K562 (cell line): ENCODE measurements at regions not wholly inside any gene's neighbourhood (a gene's known extent, or its start where the extent isn't known, plus 50 kb on each side); places are given as distances from the start of the nearest gene placed in this dataset.

Experiments used
- ATAC-seq: fragments of 200-7000 bp; cut with Tn5 transposase; 3 replicates; pipeline ENCODE4 v1.9.1; 2020; ENCODE audit warnings: moderate library complexity
- BruUV-seq: library from RNA; stranded (reverse); fragments of 400-500 nt; replicated peaks from 2 replicates; lab custom pipeline; 2021; lab: Mats Ljungman, UMichigan
- CTCF ChIA-PET: fragments of 300-600 bp; formaldehyde crosslinking; extraction: SDS; loops from one replicate; lab custom pipeline; 2021; ENCODE audit warnings: low intra/inter-chr PET ratio; lab: Yijun Ruan, JAX
- POLR2A ChIA-PET: fragments of 300-600, 350-650 bp; sonication (Branson Sonifier 250); formaldehyde crosslinking; extraction: SDS; loops from one replicate; lab custom pipeline; 2021; ENCODE audit warnings: antibody characterized with exemption, inconsistent platforms; lab: Yijun Ruan, JAX
- DNase-seq, 4 experiments: peaks; one replicate each; pipeline versions ENCODE4 v3.0.0 to v3.0.0-alpha.2; 2011 to 2018; ENCODE audit warnings: low spot score in 3 of 4, mixed read lengths in 3 of 4; ENCODE audit errors: extremely low read depth in 1 of 4
- FAIRE-seq: peaks from 2 replicates; lab custom pipeline; 2011; peaks lifted over from hg19 to GRCh38; lab: Jason Lieb, UNC
- H2AFZ ChIP-seq: 2 replicates; pipeline ENCODE4 v1.6.0; 2011; ENCODE audit warnings: low read depth, low read length, control low read depth, inconsistent platforms
- H3K27ac ChIP-seq: fragments of 200-600 bp; 3 replicates; pipeline ENCODE4 v1.8.0; 2011; ENCODE audit warnings: low read depth, mild to moderate bottlenecking, control low read depth, inconsistent platforms, low read length, moderate library complexity, mixed read lengths; ENCODE audit errors: extremely low read depth
- H3K27me3 ChIP-seq, 2 experiments: fragments of 300-600 bp in 1 of 2; 2 replicates in 1 of 2; 3 replicates in 1 of 2; pipeline versions ENCODE4 v1.6.0 to v1.8.0; 2011; ENCODE audit warnings: inconsistent platforms in 2 of 2, low read length in 2 of 2, mild to moderate bottlenecking in 1 of 2, mixed read lengths in 1 of 2, moderate library complexity in 1 of 2; ENCODE audit not compliant: control insufficient read depth in 2 of 2, insufficient read depth in 2 of 2
- H3K36me3 ChIP-seq: fragments of 300-600 bp; 3 replicates; pipeline ENCODE4 v1.8.0; 2011; ENCODE audit warnings: mild to moderate bottlenecking, low read length, inconsistent platforms; ENCODE audit not compliant: control insufficient read depth, insufficient read depth
- H3K4me1 ChIP-seq, 2 experiments: fragments of 200-600 bp in 1 of 2; replicated peaks in 1 of 2; 2 replicates in 1 of 2; 3 replicates in 1 of 2; pipeline versions ENCODE4 v1.5.1 to v1.8.0; 2011; ENCODE audit warnings: inconsistent platforms in 2 of 2, low read length in 2 of 2, mild to moderate bottlenecking in 1 of 2, mixed read lengths in 1 of 2, moderate library complexity in 1 of 2; ENCODE audit not compliant: control insufficient read depth in 2 of 2, insufficient read depth in 2 of 2
- H3K4me2 ChIP-seq: 2 replicates; pipeline ENCODE4 v1.6.1; 2011; ENCODE audit warnings: low read length, control low read depth, inconsistent platforms, mixed read lengths; ENCODE audit not compliant: insufficient read depth
- H3K4me3 ChIP-seq: fragments of 200-600 bp; sonication (generic), shearing (Covaris generic); 2 replicates; pipeline ENCODE4 v1.5.1; 2016; ENCODE audit warnings: control low read depth, inconsistent platforms
- H3K79me2 ChIP-seq: fragments of 200-600 bp; 3 replicates; pipeline ENCODE4 v1.8.0; 2011; ENCODE audit warnings: low read length, inconsistent platforms; ENCODE audit not compliant: control insufficient read depth, insufficient read depth
- H3K9ac ChIP-seq, 2 experiments: 2 replicates each; pipeline versions ENCODE4 v1.6.0 to v1.6.1; 2011; ENCODE audit warnings: low read depth in 2 of 2, low read length in 2 of 2, control low read depth in 1 of 2, inconsistent platforms in 1 of 2, mild to moderate bottlenecking in 1 of 2, mixed read lengths in 1 of 2; ENCODE audit not compliant: insufficient read depth in 1 of 2
- H3K9me1 ChIP-seq: one replicate; pipeline ENCODE4 v1.6.0; 2011; ENCODE audit warnings: inconsistent platforms, mild to moderate bottlenecking, low read length, moderate library complexity; ENCODE audit not compliant: control insufficient read depth, insufficient read depth
- H3K9me3 ChIP-seq: replicated peaks from 2 replicates; pipeline ENCODE4 v1.5.1; 2011; ENCODE audit warnings: low read depth, low read length, inconsistent platforms; ENCODE audit not compliant: control insufficient read depth, insufficient read depth
- H4K20me1 ChIP-seq: replicated peaks from 2 replicates; pipeline ENCODE4 v1.6.1; 2011; ENCODE audit warnings: low read length, inconsistent platforms, mixed read lengths; ENCODE audit not compliant: control insufficient read depth, insufficient read depth
- CBX2 ChIP-seq: fragments of 200-600 bp; sonication (generic); IDR thresholded peaks from one replicate; pipeline ENCODE4 v1.6.1; 2012; ENCODE audit warnings: mild to moderate bottlenecking, low read length, inconsistent platforms; ENCODE audit not compliant: insufficient read depth, poor library complexity, severe bottlenecking
- CEBPB ChIP-seq: fragments of 450-650 bp; IDR thresholded peaks from 2 replicates; pipeline ENCODE4 v1.6.1; 2016; ENCODE audit warnings: missing genetic modification characterization, missing compliant biosample characterization
- CREB1 ChIP-seq, 2 experiments: sonication (generic) in 1 of 2; formaldehyde crosslinking in 1 of 2; IDR thresholded peaks; 2 replicates each; pipeline versions ENCODE4 v1.6.1 to v1.8.0; 2012 to 2022; ENCODE audit warnings: inconsistent platforms in 1 of 2, mild to moderate bottlenecking in 1 of 2, missing genetic modification reagents in 1 of 2, moderate library complexity in 1 of 2
- FOXK2 ChIP-seq, 2 experiments: fragments of 450-650 bp; IDR thresholded peaks in 1 of 2; conservative IDR thresholded peaks in 1 of 2; 2 replicates each; pipeline ENCODE4 v1.6.1; 2016; ENCODE audit warnings: low read depth in 2 of 2, mild to moderate bottlenecking in 1 of 2
- HDAC8 ChIP-seq: fragments of 450-650 bp; IDR thresholded peaks from 2 replicates; pipeline ENCODE4 v1.6.1; 2016; ENCODE audit warnings: mild to moderate bottlenecking, missing genetic modification characterization, moderate library complexity, missing compliant biosample characterization
- ILK ChIP-seq: fragments of 450-650 bp; IDR thresholded peaks from 2 replicates; pipeline ENCODE4 v1.6.1; 2016; ENCODE audit warnings: missing genetic modification characterization, low read depth, mild to moderate bottlenecking, missing compliant biosample characterization, moderate library complexity, borderline replicate concordance
- MIER1 ChIP-seq: fragments of 450-650 bp; IDR thresholded peaks from 2 replicates; pipeline ENCODE4 v1.6.1; 2016; ENCODE audit warnings: antibody characterized with exemption, mild to moderate bottlenecking, low read depth
- PYGO2 ChIP-seq: fragments of 450-650 bp; IDR thresholded peaks from 2 replicates; pipeline ENCODE4 v1.6.1; 2016; ENCODE audit warnings: mild to moderate bottlenecking, missing genetic modification characterization, moderate library complexity, missing compliant biosample characterization
- SNIP1 ChIP-seq: fragments of 450-650 bp; IDR thresholded peaks from 2 replicates; pipeline ENCODE4 v1.7.1; 2017; ENCODE audit warnings: low read depth, mild to moderate bottlenecking
- WGBS: fragments of 100-300 bp; shearing (Covaris generic); methylation state at CpG from one replicate; pipeline ENCODE4 v1.1.6; 2016; ENCODE audit warnings: low coverage, mixed read lengths; ENCODE audit not compliant: insufficient coverage; ENCODE audit errors: missing lambda C conversion rate; 5-methylcytosine and 5-hydroxymethylcytosine counted together
- in situ Hi-C: fragments of 300-500 bp; cut with MboI; formaldehyde crosslinking; loops from 4 replicates; pipeline ENCODE4 v1.15.0; 2018; ENCODE audit warnings: inconsistent platforms, mixed read lengths
- intact Hi-C: fragments of 100-400 bp; cut with micrococcal nuclease; formaldehyde crosslinking; loops from 2 replicates; pipeline ENCODE4 v1.14.2; 2022
- TF ChIP-seq, protein P1 (sequence below): fragments of 450-650 bp; formaldehyde crosslinking; IDR thresholded peaks from 2 replicates; pipeline ENCODE4 v1.4.0; 2022; ENCODE audit warnings: mild to moderate bottlenecking, moderate library complexity
- TF ChIP-seq, protein P2 (sequence below), 2 experiments: IDR thresholded peaks; 2 replicates each; pipeline ENCODE4 v1.6.1; 2011; ENCODE audit warnings: borderline replicate concordance in 1 of 2, control low read depth in 1 of 2, low read depth in 1 of 2, low read length in 1 of 2, mild to moderate bottlenecking in 1 of 2, mixed read lengths in 1 of 2, moderate library complexity in 1 of 2; ENCODE audit not compliant: insufficient read depth in 1 of 2, insufficient read length in 1 of 2, poor library complexity in 1 of 2, severe bottlenecking in 1 of 2; ENCODE audit errors: extremely low read depth in 1 of 2

DNA sequence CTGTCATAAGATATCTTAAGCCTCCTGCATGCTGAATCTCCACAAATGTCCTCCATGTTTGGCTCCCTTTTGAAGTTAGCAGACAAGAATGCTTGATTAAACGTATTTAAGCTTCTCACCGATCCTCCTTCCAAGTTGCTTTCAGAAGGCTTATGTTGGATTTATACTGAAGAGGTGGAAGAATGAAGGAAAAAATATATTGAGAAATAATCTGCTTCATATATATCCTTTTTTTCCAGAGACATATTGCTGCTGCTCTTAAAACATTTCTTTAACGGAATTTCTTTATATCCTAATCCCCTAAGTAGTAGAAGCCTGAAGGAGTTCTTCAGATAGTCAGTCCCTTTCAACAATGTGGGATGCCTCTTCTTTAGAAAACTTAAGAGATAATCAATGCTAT is 329.0 kb upstream of the MARCKS start:
- H4K20me1 ChIP-seq, result no peaks in the 10 kb centered on the region
- intact Hi-C loops (no loop called here), in situ Hi-C loops (no loop called here)
- FAIRE-seq (no peak), ATAC-seq (no peak), DNase-seq (no peak)
- H3K4me3 ChIP-seq, result no peak overlapping the region
- no peaks in the 10 kb centered on the region for H3K27me3 ChIP-seq
- no TSS peak for BruUV-seq
- no peaks in the 10 kb centered on the region for H3K79me2 ChIP-seq
- WGBS, result 0% methylated on average over 3 of the region's 3 CpGs
- POLR2A ChIA-PET, result no interaction called here
- H3K36me3 ChIP-seq, result no peaks in the 10 kb centered on the region
- H3K9me3 ChIP-seq, result no peaks in the 10 kb centered on the region
- no peak overlapping the region for H3K9ac ChIP-seq
- H2AFZ ChIP-seq, result no peak overlapping the region
- CTCF ChIA-PET, result no interaction called here
- no peak overlapping the region for H3K27ac ChIP-seq
- H3K4me1 ChIP-seq, result no peaks in the 10 kb centered on the region
- no peaks in the 10 kb centered on the region for H3K9me1 ChIP-seq
- no peak for TF ChIP-seq FOXK2 (conservative IDR thresholded peaks at IDR 0.05 in 1 of 2, IDR thresholded peaks at IDR 0.05 in 1 of 2; ENCODE audit: low read depth in 2 of 2)
- TF ChIP-seq MIER1, result no peak
- no peak for TF ChIP-seq SNIP1
- TF ChIP-seq, protein P1, sequence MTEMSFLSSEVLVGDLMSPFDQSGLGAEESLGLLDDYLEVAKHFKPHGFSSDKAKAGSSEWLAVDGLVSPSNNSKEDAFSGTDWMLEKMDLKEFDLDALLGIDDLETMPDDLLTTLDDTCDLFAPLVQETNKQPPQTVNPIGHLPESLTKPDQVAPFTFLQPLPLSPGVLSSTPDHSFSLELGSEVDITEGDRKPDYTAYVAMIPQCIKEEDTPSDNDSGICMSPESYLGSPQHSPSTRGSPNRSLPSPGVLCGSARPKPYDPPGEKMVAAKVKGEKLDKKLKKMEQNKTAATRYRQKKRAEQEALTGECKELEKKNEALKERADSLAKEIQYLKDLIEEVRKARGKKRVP (CRISPR knock-in tag), result no peak
- no peak for TF ChIP-seq HDAC8
- no peak overlapping the region for H3K4me2 ChIP-seq

DNA sequence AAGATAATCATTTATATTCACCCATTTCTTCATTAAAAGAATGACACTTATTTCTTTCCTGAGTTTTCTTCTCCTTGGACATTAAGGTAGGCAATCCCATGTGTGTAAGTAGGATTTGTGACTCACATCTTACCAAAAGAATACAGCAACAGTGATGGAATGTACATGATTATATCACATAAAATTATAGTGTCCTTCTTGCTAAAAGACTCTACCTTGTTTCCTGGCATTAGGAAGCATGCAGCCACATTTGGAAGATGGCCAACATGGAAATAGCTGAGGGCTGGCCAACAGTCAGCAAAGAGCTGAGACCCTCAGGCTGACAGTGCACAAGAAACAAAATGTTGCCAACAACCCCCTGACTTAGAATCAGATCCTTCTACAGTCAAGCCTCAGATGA is 327.9 kb upstream of the MARCKS start:
- no peak for TF ChIP-seq CREB1 (IDR thresholded peaks at IDR 0.05)
- no peak for TF ChIP-seq CREB1 (CRISPR knock-in tag; IDR thresholded peaks at IDR 0.05)
- TF ChIP-seq ILK (tag), result no peak
- TF ChIP-seq, protein P2, sequence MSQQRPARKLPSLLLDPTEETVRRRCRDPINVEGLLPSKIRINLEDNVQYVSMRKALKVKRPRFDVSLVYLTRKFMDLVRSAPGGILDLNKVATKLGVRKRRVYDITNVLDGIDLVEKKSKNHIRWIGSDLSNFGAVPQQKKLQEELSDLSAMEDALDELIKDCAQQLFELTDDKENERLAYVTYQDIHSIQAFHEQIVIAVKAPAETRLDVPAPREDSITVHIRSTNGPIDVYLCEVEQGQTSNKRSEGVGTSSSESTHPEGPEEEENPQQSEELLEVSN (IDR thresholded peaks at IDR 0.05; ENCODE audit: borderline replicate concordance in 1 of 2, extremely low read depth in 1 of 2, insufficient read depth in 1 of 2, insufficient read length in 1 of 2, low read depth in 1 of 2, low read length in 1 of 2, poor library complexity in 1 of 2, severe bottlenecking in 1 of 2), result no peak
- no peak for TF ChIP-seq PYGO2 (tag)
- TF ChIP-seq CEBPB (tag), result no peak
- TF ChIP-seq CBX2, result no peak
- DNase-seq (no peak), FAIRE-seq (no peak), ATAC-seq (no peak)
- POLR2A ChIA-PET, result no interaction called here
- Histone ChIP-seq H3K9me3 (no peaks in the 10 kb centered on the region), H3K9ac (no peak overlapping the region), H3K27ac (no peak overlapping the region), H3K4me2 (no peak overlapping the region), H4K20me1 (no peaks in the 10 kb centered on the region), H3K79me2 (no peaks in the 10 kb centered on the region), H3K36me3 (no peaks in the 10 kb centered on the region), H3K4me3 (no peak overlapping the region), H3K9me1 (no peaks in the 10 kb centered on the region), H2AFZ (no peak overlapping the region), H3K27me3 (no peaks in the 10 kb centered on the region), H3K4me1 (no peaks in the 10 kb centered on the region)
- in situ Hi-C loops, result no loop called here
- BruUV-seq, result no TSS peak
- CTCF ChIA-PET, result no interaction called here
- intact Hi-C loops, result no loop called here
